IPS DF 4.7 (cell line): ENCODE measurements at regions not wholly inside any gene's neighbourhood (a gene's known extent, or its start where the extent isn't known, plus 50 kb on each side); places are given as distances from the start of the nearest gene placed in this dataset.

Experiments used
- DNase-seq: peaks from one replicate; pipeline ENCODE4 v3.0.0-alpha.2; 2013; ENCODE audit warnings: low spot score; ENCODE audit errors: extremely low read depth

- DNase-seq: no peak
Observed at GRCh38 chr9:129242971-129243561, 65.0 kb upstream of the IER5L start.

- no peak for DNase-seq
Observed at GRCh38 chr9:129242191-129242941, 64.3 kb upstream of the IER5L start.

GRCh38 chr9:129241725-129242124, 63.7 kb upstream of the IER5L start:
- DNase-seq: no peak

- DNase-seq: no peak
Observed at GRCh38 chr9:129240581-129241211, 62.6 kb upstream of the IER5L start.

- no peak for DNase-seq
Observed at GRCh38 chr9:129239946-129240490, 62.0 kb upstream of the IER5L start.

- no peak for DNase-seq
Observed at GRCh38 chr9:129237803-129238202, 59.7 kb upstream of the IER5L start.

- DNase-seq: no peak
Observed at GRCh38 chr9:129237164-129237611, 59.1 kb upstream of the IER5L start.

- no peak for DNase-seq
Observed at GRCh38 chr9:129236441-129237145, 58.5 kb upstream of the IER5L start.

- DNase-seq: no peak
Observed at GRCh38 chr9:129235931-129236331, 57.9 kb upstream of the IER5L start.

GRCh38 chr9:129235041-129235930, 57.2 kb upstream of the IER5L start:
- DNase-seq: no peak

GRCh38 chr9:129234491-129234890, 56.4 kb upstream of the IER5L start:
- no peak for DNase-seq

GRCh38 chr9:129232839-129233591, 55.0 kb upstream of the IER5L start:
- DNase-seq: no peak

GRCh38 chr9:129231759-129232158, 53.7 kb upstream of the IER5L start:
- DNase-seq: no peak

- DNase-seq: no peak
Observed at GRCh38 chr9:129231022-129231739, 53.1 kb upstream of the IER5L start.

GRCh38 chr9:129230302-129230701, 52.2 kb upstream of the IER5L start:
- DNase-seq: no peak
